Ovary (tissue), 3 donors: ENCODE measurements at regions not wholly inside any gene's neighbourhood (a gene's known extent, or its start where the extent isn't known, plus 50 kb on each side); places are given as distances from the start of the nearest gene placed in this dataset.

ENCODE experiments used
- EP300 ChIP-seq: sonication (generic); formaldehyde crosslinking; IDR thresholded peaks from one replicate; pipeline ENCODE4 v1.6.1; 2017; ENCODE audit warnings: antibody characterized with exemption
- TF ChIP-seq, protein P1 (sequence below), 3 donors: fragments of 450-650 bp in 2 of 3; fragments of 200-600 bp in 1 of 3; IDR thresholded peaks; one replicate each; pipeline versions ENCODE4 v1.5.1 to v1.8.0; 2016 to 2022; ENCODE audit warnings: antibody characterized with exemption in 3 of 3, mild to moderate bottlenecking in 1 of 3
- donor health status: DM: no; HTN: no; CAD: no.

DNA sequence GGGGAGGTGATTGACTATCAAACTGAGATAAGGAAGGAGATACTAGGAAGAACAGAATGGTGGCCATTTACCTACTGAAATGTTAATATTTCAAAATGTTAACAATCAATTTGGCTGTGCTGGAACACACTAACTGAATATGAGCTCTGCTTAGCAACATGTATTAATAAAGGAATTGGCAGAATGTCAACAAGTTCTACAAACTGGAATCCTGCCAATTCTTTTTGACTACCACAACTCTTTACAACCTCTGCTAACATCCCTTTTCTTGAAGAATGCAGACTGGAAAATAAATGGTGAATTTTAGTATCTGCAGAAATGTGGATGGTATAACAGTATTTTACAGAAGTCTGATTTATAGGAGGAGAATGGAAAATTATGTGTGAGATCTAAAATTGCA, 446.4 kb downstream of the ISL1 start:
- TF ChIP-seq, protein P1, sequence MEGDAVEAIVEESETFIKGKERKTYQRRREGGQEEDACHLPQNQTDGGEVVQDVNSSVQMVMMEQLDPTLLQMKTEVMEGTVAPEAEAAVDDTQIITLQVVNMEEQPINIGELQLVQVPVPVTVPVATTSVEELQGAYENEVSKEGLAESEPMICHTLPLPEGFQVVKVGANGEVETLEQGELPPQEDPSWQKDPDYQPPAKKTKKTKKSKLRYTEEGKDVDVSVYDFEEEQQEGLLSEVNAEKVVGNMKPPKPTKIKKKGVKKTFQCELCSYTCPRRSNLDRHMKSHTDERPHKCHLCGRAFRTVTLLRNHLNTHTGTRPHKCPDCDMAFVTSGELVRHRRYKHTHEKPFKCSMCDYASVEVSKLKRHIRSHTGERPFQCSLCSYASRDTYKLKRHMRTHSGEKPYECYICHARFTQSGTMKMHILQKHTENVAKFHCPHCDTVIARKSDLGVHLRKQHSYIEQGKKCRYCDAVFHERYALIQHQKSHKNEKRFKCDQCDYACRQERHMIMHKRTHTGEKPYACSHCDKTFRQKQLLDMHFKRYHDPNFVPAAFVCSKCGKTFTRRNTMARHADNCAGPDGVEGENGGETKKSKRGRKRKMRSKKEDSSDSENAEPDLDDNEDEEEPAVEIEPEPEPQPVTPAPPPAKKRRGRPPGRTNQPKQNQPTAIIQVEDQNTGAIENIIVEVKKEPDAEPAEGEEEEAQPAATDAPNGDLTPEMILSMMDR (IDR thresholded peaks at IDR 0.05), result no peak
- TF ChIP-seq EP300, result no peak
